ENCODE measurements at regions not wholly inside any gene's neighbourhood (a gene's known extent, or its start where the extent isn't known, plus 50 kb on each side); places are given as distances from the start of the nearest gene placed in this dataset.
"Not testable (repeated sequence)": the region's sequence is repeated elsewhere in the genome, so short reads cannot be mapped to it uniquely, and the experiment has no call there.

GRCh38 chr10:8410506-8410905 is 356.0 kb downstream of the GATA3 start:
- TF ChIP-seq ZNF274 (IDR thresholded peaks at IDR 0.05; ENCODE audit: low read depth, low read length) = no peak
- no peak overlapping the region for H3K4me3 ChIP-seq (ENCODE audit: low read length)

GRCh38 chr10:8412541-8412940 is 358.1 kb downstream of the GATA3 start:
- no peak for TF ChIP-seq ZNF274 (IDR thresholded peaks at IDR 0.05; ENCODE audit: low read depth, low read length)
- no peak overlapping the region for H3K4me3 ChIP-seq (ENCODE audit: low read length)

DNA sequence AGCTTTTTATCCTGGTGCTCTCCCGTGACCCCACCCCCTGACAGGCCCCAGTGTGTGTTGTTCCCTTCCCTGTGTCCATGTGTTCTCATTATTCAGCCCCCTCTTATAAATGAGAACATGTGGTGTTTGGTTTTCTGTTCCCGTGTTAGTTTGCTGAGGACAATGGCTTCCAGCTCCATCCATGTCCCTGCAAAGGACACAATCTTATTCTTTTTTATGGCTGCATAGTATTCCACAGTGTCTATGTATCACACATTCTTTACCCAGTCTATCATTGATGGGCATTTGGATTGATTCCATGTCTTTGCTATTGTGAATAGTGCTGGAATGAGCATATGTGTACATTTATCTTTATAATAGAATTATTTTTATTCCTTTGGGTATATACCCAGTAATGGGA is 360.5 kb downstream of the GATA3 start:
- not testable (repeated sequence) for H3K4me3 ChIP-seq (ENCODE audit: low read length)

DNA sequence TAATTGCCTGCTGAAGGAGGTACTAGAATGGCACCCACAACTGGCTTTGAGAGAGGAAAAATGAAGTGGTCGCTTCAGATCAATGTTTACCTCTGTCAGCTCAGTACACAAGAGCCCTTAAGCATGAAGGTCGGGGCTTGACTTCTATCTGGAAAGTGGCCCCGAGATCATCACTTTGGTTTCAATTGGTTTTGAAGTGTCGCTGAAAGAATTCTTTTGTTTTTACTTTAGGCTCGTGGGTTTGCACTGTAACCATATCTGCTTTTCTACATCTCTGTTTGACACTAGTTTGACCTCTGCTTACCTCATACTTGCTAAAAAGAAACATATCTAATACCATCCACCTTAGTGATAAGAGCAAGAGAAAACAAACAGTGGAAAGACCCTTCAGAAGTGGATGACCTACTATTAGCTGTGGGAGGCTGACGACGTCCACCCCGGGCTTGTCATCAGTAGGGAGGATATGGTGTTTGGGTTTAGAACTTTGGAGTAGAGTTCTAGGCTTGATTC is 361.8 kb downstream of the GATA3 start:
- H3K4me3 ChIP-seq (ENCODE audit: low read length) = no peak overlapping the region
- TF ChIP-seq ZNF274 (IDR thresholded peaks at IDR 0.05; ENCODE audit: low read depth, low read length) = no peak

DNA sequence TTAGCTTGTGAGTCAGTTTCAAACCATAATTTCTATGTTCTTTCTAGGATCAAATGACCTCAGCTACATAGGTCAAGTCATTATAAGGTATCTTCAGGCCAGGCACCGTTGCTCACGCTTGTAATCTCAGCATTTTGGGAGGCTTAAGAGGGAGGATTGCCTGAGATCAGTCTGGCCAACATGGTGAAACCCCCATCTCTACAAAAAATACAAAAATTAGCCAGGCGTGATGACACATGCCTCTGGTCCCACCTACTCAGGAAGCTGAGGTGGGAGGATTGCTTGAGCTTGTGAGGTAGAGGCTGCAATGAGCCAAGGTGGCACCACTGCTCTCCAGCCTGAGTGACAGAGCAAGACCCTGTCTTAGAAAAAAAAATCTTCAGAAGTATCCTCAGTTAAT is 362.3 kb downstream of the GATA3 start:
- TF ChIP-seq ZNF274 (IDR thresholded peaks at IDR 0.05; ENCODE audit: low read depth, low read length) = no peak
- H3K4me3 ChIP-seq (ENCODE audit: low read length) = no peak overlapping the region

- TF ChIP-seq ZNF274 (IDR thresholded peaks at IDR 0.05; ENCODE audit: low read depth, low read length) = no peak
Observed at GRCh38 chr10:8417631-8418030, 363.1 kb downstream of the GATA3 start.

GRCh38 chr10:8418631-8419030 is 364.1 kb downstream of the GATA3 start:
- no peak for TF ChIP-seq ZNF274 (IDR thresholded peaks at IDR 0.05; ENCODE audit: low read depth, low read length)
- no peak overlapping the region for H3K4me3 ChIP-seq (ENCODE audit: low read length)

More at GRCh38 chr10:8417631-8418030, 363.1 kb downstream of the GATA3 start:
- no peak overlapping the region for H3K4me3 ChIP-seq (ENCODE audit: low read length)

GRCh38 chr10:8420182-8420581 is 365.7 kb downstream of the GATA3 start:
- no peak overlapping the region for H3K4me3 ChIP-seq (ENCODE audit: low read length)
- no peak for TF ChIP-seq ZNF274 (IDR thresholded peaks at IDR 0.05; ENCODE audit: low read depth, low read length)

DNA sequence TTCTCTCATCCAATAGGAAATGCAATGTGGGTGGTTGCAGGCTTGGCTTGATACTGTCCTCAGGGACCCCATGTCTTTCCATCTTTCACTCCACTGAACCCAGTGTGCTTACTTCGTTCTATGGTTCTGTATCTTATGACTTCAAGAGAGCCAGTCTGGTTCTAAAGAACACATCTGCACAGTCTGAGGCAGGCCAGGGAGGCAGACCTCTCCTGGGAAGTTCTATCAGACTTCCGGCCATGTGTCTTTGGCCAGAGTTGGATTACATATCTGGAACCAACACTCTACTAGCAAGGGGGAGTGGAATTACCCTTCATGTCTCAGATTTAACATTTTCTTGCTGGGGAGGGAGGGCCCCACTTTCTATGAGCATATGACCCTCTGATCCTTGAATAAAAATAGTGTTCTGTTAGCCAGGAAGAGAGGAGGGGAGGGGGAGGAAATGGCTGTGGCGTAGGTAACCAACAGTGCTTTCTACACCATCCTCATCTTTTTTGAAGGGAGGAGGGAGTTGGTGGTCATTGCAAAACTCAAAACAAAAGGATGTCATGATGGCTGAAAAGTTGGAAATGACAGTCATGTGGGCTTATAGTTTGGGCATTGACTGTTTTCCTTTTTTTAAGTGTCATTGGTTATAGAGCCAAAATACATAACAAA is 370.2 kb downstream of the GATA3 start:
- no peak overlapping the region for H3K4me3 ChIP-seq (ENCODE audit: low read length)
- no peak for TF ChIP-seq ZNF274 (IDR thresholded peaks at IDR 0.05; ENCODE audit: low read depth, low read length)

DNA sequence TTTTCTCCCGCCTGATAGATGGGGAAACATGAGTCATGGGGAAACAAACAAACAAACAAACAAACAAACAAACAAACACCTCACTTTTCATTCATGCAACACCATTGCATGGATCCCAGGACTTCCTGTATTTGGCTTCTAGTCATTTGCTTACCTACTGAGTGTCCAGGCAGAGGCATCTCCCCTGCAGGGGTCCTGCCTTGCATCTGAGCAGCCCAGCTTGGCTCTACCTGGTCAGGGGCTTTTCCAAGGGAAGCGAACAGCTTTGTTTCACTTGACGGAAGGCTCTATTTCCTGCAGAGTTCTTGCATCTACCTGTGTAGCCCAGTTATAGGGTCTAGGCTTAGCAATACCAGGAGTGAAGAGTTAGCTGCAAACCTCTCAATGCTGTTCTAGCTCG is 374.2 kb downstream of the GATA3 start:
- no peak overlapping the region for H3K4me3 ChIP-seq (ENCODE audit: low read length)
- no peak for TF ChIP-seq ZNF274 (IDR thresholded peaks at IDR 0.05; ENCODE audit: low read depth, low read length)

DNA sequence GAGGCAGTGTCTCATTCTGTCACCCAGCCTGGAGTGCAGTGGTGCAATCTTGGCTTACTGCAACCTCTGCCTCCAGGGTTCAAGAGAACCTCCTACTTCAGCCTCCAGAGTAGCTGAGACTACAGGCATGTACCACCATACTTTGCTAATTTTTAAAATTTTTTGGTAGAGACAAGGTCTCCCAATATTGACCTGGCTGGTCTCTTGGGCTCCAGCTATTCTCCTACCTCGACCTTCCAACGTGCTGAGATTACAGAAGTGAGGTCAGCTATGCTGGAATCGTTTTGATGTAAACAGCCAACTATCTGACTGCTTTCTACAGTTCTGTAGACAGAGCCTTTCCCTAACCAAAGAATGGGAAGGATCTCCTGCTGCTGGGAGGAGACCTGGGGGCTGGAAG is 375.8 kb downstream of the GATA3 start:
- H3K4me3 ChIP-seq (ENCODE audit: low read length) = no peak overlapping the region
- no peak for TF ChIP-seq ZNF274 (IDR thresholded peaks at IDR 0.05; ENCODE audit: low read depth, low read length)

DNA sequence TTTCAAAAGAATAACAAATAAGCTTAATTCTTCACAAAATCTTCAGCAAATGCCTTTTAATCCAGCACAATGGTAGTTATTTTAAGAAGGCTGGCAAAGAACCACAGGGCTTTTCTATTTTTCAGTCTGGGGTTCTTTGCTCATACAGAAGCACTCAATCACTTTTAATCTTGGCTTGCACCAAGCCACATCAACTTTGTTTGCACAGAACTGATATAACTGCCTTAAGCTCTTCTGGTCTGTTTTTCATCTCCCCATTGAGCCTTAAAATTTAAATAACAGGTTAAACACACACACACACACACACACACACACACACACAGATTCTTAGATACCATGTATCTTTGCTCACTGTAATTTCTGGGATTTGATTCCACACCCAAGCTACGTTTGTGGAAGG is 377.0 kb downstream of the GATA3 start:
- no peak overlapping the region for H3K4me3 ChIP-seq (ENCODE audit: low read length)
- no peak for TF ChIP-seq ZNF274 (IDR thresholded peaks at IDR 0.05; ENCODE audit: low read depth, low read length)

DNA sequence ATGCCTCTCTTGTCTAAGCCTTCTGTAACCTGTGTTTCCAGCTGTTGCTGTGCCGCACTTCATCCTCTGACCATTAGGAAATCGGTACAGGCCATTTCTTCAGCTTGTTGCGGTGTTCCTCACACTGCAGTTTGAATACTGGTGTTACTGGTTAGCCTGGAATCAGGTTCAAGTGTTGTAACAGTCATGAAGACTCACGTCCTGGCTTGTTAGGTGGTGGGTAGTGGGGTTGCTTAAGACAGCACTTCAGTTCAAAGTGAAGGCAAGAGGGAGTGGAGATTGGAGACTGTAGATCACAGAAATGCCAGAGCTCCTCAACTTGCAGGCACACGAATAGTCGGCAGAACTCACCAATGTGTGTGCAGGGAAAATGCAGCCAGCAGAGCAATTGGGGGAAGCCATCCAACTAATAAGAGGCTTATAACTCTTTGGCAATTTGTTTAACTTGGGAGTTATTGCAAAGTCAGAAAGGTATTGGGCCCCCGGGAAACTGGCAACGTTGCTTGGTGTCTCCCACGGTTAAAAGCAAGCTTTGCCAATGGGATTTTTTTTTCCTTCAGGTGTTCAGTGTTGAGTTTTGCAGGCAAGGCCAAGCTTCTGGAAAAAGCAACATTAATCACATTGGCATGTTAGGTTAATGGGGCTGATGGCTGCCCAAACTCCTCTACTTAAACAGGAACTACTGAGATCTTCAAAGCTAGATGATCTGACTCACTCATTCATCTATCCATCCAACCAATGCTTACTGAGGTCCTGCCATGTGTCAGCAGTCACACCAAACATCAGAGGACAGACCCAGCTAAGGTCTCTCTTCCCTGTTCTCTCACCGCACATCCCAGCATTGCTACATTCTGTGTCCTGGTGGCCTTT is 380.9 kb downstream of the GATA3 start:
- H3K4me3 ChIP-seq (ENCODE audit: low read length) = no peak overlapping the region
- TF ChIP-seq ZNF274 (IDR thresholded peaks at IDR 0.05; ENCODE audit: low read depth, low read length) = no peak

DNA sequence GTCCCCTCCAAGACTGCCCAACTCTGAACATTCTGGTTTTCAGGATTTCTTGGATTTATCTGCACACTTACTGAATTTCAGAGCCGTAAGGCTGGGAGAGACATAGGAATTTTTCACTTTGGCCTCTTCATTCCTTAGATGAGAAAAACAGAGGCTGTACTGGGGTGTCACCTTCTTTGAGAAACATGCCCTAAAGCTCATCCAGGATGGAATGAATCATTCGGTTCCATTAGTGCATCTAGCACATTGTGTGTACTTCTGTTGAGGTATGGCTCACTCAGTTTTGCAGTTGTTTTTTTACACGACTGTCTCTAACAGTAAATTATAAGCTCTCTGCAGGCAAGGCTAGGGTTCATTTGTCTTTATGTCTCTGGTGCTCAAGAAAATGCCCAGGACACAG is 383.4 kb downstream of the GATA3 start:
- no peak overlapping the region for H3K4me3 ChIP-seq (ENCODE audit: low read length)
- TF ChIP-seq ZNF274 (IDR thresholded peaks at IDR 0.05; ENCODE audit: low read depth, low read length) = no peak

DNA sequence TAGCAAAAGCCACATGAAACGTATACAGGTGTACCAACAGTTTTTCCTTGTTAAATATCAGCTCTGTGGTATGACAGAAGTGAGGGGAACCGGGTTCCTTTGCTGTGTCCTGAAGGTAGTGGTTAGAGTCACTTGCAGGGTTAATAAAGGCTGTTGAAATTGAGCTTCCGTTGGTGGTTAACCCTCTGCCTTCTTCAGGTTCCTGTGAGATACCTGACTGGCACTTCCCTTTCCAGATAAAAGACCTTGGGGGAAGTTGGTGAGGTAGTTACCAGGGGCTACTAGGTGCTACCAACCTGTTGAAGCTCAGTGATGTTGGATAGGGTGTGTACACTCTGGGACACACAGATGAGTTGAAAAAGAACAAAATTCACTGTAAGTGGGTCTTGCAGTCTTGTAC is 384.1 kb downstream of the GATA3 start:
- no peak for TF ChIP-seq ZNF274 (IDR thresholded peaks at IDR 0.05; ENCODE audit: low read depth, low read length)
- H3K4me3 ChIP-seq (ENCODE audit: low read length) = no peak overlapping the region

All from GM08714 (cell line).